ENCODE measurements at regions not wholly inside any gene's neighbourhood (a gene's known extent, or its start where the extent isn't known, plus 50 kb on each side); places are given as distances from the start of the nearest gene placed in this dataset.

DNA sequence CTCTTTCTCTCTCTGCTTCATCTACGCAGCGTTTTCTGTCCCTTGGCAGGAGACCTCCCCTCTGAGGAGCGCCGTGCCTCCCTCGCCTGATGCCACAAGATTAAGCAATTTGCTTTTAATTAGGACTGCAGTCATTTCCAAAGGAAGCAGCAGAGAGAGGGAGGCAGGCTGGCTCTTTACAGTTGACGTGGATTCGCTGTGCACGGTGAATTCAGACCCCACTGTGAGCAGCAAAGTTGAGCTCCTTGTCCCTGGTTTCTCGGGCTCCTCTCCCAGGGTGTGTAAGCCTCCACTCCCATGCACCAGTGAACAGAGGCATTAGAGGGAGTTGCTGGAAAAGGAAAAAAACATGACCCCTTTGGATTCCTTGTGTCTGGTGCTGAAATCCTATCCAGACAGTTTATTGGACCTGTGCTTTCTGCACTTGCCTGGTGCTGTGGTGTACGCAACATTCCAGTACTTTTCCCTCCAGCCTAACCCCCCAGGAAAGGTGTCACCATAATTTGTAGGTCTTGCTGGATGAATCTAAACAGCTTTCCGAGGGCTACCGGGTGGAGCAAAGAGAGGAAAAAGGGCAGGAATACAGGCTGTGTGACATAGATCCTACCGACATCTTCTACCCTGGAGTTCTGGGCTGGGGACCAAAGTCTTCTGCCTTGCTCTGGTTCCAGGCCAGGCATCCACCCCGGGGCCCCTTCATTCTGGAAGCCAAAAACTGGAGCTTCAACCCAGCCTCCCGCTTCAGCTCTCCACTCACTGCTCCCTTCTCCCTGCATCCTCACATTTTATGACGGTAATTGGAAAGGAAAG is 171.0 kb downstream of the MAF start:
- no peaks in the 10 kb centered on the region for H4K20me1 ChIP-seq (ENCODE audit: insufficient read depth, low read length)
- no peak overlapping the region for H2BK5ac ChIP-seq (ENCODE audit: low read depth, low read length, poor library complexity, severe bottlenecking)
- no TSS peak for BruUV-seq (replicated peaks)
- dilution Hi-C loops (cut with HindIII; ENCODE audit: low sequenced_read_pairs, unreplicated experiment) = no loop called here
- no peak overlapping the region for H3K4ac ChIP-seq (ENCODE audit: low read depth, low read length)
- no peaks in the 10 kb centered on the region; a peak in 1 of 4 replicates for H3K79me1 ChIP-seq (ENCODE audit: low read depth in 1 of 2, low read length in 2 of 2)
- intact Hi-C loops (cut with micrococcal nuclease) = no loop called here
- H2BK15ac ChIP-seq (ENCODE audit: low read depth, low read length) = no peak overlapping the region
- no peak overlapping the region for H3K4me2 ChIP-seq (ENCODE audit: low read depth, low read length)
- WGBS, 2 experiments (ENCODE audit: extremely low coverage in 2 of 2, insufficient read length in 1 of 2) = 61% methylated on average over 3 of the region's 16 CpGs; no CpG with 5 or more reads in 1 of the 2 experiments
- H3K9me3 ChIP-seq (ENCODE audit: control insufficient read depth, insufficient read depth, low read length) = peaks cover 26% of the 10 kb centered on the region
- H3K9ac ChIP-seq (ENCODE audit: low read depth, low read length) = no peak overlapping the region
- no peaks in the 10 kb centered on the region for H3K36me3 ChIP-seq (ENCODE audit: control insufficient read depth, insufficient read depth, low read length)
- no peak overlapping the region for H2AK5ac ChIP-seq (ENCODE audit: low read depth, low read length)
- no peak overlapping the region for H2AK9ac ChIP-seq (replicated peaks; ENCODE audit: low read depth, low read length, poor library complexity)
- H3K9me1 ChIP-seq (ENCODE audit: insufficient read depth, low read length) = no peaks in the 10 kb centered on the region
- no peak overlapping the region for H2AFZ ChIP-seq (replicated peaks; ENCODE audit: low read length, poor library complexity)
- H3K4me3 ChIP-seq (ENCODE audit: insufficient read depth, low read depth, low read length) = no peak overlapping the region
- no peaks in the 10 kb centered on the region for H3K4me1 ChIP-seq (ENCODE audit: control insufficient read depth, insufficient read depth, low read length)
- H3K27ac ChIP-seq (ENCODE audit: insufficient read depth, low read length) = no peak overlapping the region
- H2BK20ac ChIP-seq (ENCODE audit: low read depth, low read length) = no peak overlapping the region
- ATAC-seq (ENCODE audit: low read depth) = no peak
- in situ Hi-C loops (cut with MboI; ENCODE audit: low sequenced_read_pairs) = no loop called here
- no peak overlapping the region for H3K14ac ChIP-seq (replicated peaks; ENCODE audit: low read depth, low read length)
- no peak overlapping the region for H2BK120ac ChIP-seq (ENCODE audit: low read depth, low read length)
- no peaks in the 10 kb centered on the region for H3K27me3 ChIP-seq (ENCODE audit: control insufficient read depth, insufficient read depth, low read length)
- no peak overlapping the region for H3K56ac ChIP-seq (ENCODE audit: extremely low read depth, insufficient read depth, low read length)
- no peak for DNase-seq
- ChIA-PET CTCF (no interaction called here), POLR2A (ENCODE audit: unreplicated experiment) (no interaction called here)
- no peak overlapping the region for H4K91ac ChIP-seq (ENCODE audit: insufficient read depth, low read depth, low read length)
- no peak overlapping the region for H4K8ac ChIP-seq (ENCODE audit: low read depth in 2 of 2, low read length in 2 of 2)
- TF ChIP-seq MAFK (IDR thresholded peaks at IDR 0.05; ENCODE audit: low read depth, low read length) = no peak
- TF ChIP-seq POLR2A (IDR thresholded peaks at IDR 0.05; ENCODE audit: low read depth, low read length) = no peak
- TF ChIP-seq RFX5 (IDR thresholded peaks at IDR 0.05; ENCODE audit: low read depth, low read length) = no peak
- no peak for TF ChIP-seq CHD1 (IDR thresholded peaks at IDR 0.05; ENCODE audit: low read depth, low read length)
- TF ChIP-seq MXI1 (IDR thresholded peaks at IDR 0.05; ENCODE audit: borderline replicate concordance, low read depth, low read length) = no peak
- no peak for TF ChIP-seq RCOR1 (IDR thresholded peaks at IDR 0.05; ENCODE audit: insufficient replicate concordance, low read length)
- TF ChIP-seq, protein P1, sequence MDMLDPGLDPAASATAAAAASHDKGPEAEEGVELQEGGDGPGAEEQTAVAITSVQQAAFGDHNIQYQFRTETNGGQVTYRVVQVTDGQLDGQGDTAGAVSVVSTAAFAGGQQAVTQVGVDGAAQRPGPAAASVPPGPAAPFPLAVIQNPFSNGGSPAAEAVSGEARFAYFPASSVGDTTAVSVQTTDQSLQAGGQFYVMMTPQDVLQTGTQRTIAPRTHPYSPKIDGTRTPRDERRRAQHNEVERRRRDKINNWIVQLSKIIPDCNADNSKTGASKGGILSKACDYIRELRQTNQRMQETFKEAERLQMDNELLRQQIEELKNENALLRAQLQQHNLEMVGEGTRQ (IDR thresholded peaks at IDR 0.05; ENCODE audit: low read depth, low read length) = no peak
- TF ChIP-seq FOS (IDR thresholded peaks at IDR 0.05; ENCODE audit: low read depth, low read length) = no peak
- no peak overlapping the region for H3K23ac ChIP-seq (ENCODE audit: low read depth, low read length)
- H3K18ac ChIP-seq (ENCODE audit: low read depth, low read length) = no peak overlapping the region
- H4K5ac ChIP-seq (ENCODE audit: low read depth, low read length) = no peak overlapping the region
